ENCODE measurements at regions not wholly inside any gene's neighbourhood (a gene's known extent, or its start where the extent isn't known, plus 50 kb on each side); places are given as distances from the start of the nearest gene placed in this dataset.

GRCh38 chr22:35150183-35151107 lies 84.5 kb downstream of the ISX start (continued):
- no peak for TF ChIP-seq ETV1 (tag; conservative IDR thresholded peaks at IDR 0.05; ENCODE audit: low read depth)
- TF ChIP-seq ZNF140 (CRISPR knock-in tag; IDR thresholded peaks at IDR 0.05) = no peak
- no peak for TF ChIP-seq KAT2B (IDR thresholded peaks at IDR 0.05; ENCODE audit: low read depth, low read length)
- no peak for TF ChIP-seq EGR1 (conservative IDR thresholded peaks at IDR 0.05)
- TF ChIP-seq RBM34 (IDR thresholded peaks at IDR 0.05; ENCODE audit: borderline replicate concordance, insufficient read depth, low read length) = no peak
- TF ChIP-seq CEBPG (CRISPR knock-in tag; IDR thresholded peaks at IDR 0.05) = no peak
- TF ChIP-seq CEBPG (tag; conservative IDR thresholded peaks at IDR 0.05 in 1 of 2, IDR thresholded peaks at IDR 0.05 in 1 of 2) = no peak
- TF ChIP-seq, protein P1, sequence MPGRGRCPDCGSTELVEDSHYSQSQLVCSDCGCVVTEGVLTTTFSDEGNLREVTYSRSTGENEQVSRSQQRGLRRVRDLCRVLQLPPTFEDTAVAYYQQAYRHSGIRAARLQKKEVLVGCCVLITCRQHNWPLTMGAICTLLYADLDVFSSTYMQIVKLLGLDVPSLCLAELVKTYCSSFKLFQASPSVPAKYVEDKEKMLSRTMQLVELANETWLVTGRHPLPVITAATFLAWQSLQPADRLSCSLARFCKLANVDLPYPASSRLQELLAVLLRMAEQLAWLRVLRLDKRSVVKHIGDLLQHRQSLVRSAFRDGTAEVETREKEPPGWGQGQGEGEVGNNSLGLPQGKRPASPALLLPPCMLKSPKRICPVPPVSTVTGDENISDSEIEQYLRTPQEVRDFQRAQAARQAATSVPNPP (IDR thresholded peaks at IDR 0.05; ENCODE audit: borderline replicate concordance, insufficient read depth, insufficient read length) = no peak
- no peak for TF ChIP-seq NEUROD1 (IDR thresholded peaks at IDR 0.05; ENCODE audit: borderline replicate concordance, low read depth, low read length, partially characterized antibody)
- no peak for TF ChIP-seq KLF6 (CRISPR knock-in tag; IDR thresholded peaks at IDR 0.05; ENCODE audit: borderline replicate concordance)
- TF ChIP-seq FOS (IDR thresholded peaks at IDR 0.05; ENCODE audit: extremely low read depth, insufficient read length) = no peak
- TF ChIP-seq POLR2B (IDR thresholded peaks at IDR 0.05; ENCODE audit: low read depth, partially characterized antibody) = no peak
- TF ChIP-seq, protein P2, sequence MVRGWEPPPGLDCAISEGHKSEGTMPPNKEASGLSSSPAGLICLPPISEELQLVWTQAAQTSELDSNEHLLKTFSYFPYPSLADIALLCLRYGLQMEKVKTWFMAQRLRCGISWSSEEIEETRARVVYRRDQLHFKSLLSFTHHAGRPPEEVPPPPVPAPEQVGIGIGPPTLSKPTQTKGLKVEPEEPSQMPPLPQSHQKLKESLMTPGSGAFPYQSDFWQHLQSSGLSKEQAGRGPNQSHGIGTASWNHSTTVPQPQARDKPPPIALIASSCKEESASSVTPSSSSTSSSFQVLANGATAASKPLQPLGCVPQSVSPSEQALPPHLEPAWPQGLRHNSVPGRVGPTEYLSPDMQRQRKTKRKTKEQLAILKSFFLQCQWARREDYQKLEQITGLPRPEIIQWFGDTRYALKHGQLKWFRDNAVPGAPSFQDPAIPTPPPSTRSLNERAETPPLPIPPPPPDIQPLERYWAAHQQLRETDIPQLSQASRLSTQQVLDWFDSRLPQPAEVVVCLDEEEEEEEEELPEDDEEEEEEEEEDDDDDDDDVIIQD (CRISPR knock-in tag; IDR thresholded peaks at IDR 0.05) = no peak
- no peak for TF ChIP-seq U2AF1 (optimal IDR thresholded peaks at IDR 0.05; ENCODE audit: low read depth, low read length)
- TF ChIP-seq NFRKB (IDR thresholded peaks at IDR 0.05; ENCODE audit: low read depth) = no peak
- TF ChIP-seq SMC3 (conservative IDR thresholded peaks at IDR 0.05; ENCODE audit: insufficient read depth, low read depth, low read length) = peak; percentile 49
- no peak for TF ChIP-seq ZNF778 (CRISPR knock-in tag; IDR thresholded peaks at IDR 0.05)
- TF ChIP-seq CTBP1 (IDR thresholded peaks at IDR 0.05; ENCODE audit: borderline replicate concordance) = peak; percentile 34; the same call in 1 of the 2 replicates
- TF ChIP-seq SMARCA5 (IDR thresholded peaks at IDR 0.05) = no peak
- peak; percentile 41 to 71 for TF ChIP-seq RAD21 (CRISPR knock-in tag; conservative IDR thresholded peaks at IDR 0.05 in 1 of 2, IDR thresholded peaks at IDR 0.05 in 1 of 2)
- no peak for TF ChIP-seq SMAD1 (IDR thresholded peaks at IDR 0.05; ENCODE audit: low read depth, low read length, partially characterized antibody)
- TF ChIP-seq ARNT (IDR thresholded peaks at IDR 0.05) = no peak
- TF ChIP-seq, protein P3, sequence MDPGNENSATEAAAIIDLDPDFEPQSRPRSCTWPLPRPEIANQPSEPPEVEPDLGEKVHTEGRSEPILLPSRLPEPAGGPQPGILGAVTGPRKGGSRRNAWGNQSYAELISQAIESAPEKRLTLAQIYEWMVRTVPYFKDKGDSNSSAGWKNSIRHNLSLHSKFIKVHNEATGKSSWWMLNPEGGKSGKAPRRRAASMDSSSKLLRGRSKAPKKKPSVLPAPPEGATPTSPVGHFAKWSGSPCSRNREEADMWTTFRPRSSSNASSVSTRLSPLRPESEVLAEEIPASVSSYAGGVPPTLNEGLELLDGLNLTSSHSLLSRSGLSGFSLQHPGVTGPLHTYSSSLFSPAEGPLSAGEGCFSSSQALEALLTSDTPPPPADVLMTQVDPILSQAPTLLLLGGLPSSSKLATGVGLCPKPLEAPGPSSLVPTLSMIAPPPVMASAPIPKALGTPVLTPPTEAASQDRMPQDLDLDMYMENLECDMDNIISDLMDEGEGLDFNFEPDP (CRISPR knock-in tag; IDR thresholded peaks at IDR 0.05) = no peak
- no peak for TF ChIP-seq SNRNP70 (optimal IDR thresholded peaks at IDR 0.05; ENCODE audit: low read depth, low read length)
- peak; percentile 55; the same call in 1 of the 2 replicates for TF ChIP-seq NFIC (IDR thresholded peaks at IDR 0.05)
- no peak for TF ChIP-seq DACH1 (IDR thresholded peaks at IDR 0.05; ENCODE audit: partially characterized antibody)
